COLO668 (cell line): ENCODE measurements at regions not wholly inside any gene's neighbourhood (a gene's known extent, or its start where the extent isn't known, plus 50 kb on each side); places are given as distances from the start of the nearest gene placed in this dataset.
A peak's percentile ranks its signal among the peaks of the same experiment; 100 is the strongest.

ENCODE experiments used
- DNase-seq: peaks from one replicate; lab custom pipeline; 2025; ENCODE audit not compliant: unreplicated experiment; lab: John Stamatoyannopoulos, UW

GRCh38 chr1:56357927-56358690 is 221.3 kb downstream of the PLPP3 start:
- no peak for DNase-seq

DNA sequence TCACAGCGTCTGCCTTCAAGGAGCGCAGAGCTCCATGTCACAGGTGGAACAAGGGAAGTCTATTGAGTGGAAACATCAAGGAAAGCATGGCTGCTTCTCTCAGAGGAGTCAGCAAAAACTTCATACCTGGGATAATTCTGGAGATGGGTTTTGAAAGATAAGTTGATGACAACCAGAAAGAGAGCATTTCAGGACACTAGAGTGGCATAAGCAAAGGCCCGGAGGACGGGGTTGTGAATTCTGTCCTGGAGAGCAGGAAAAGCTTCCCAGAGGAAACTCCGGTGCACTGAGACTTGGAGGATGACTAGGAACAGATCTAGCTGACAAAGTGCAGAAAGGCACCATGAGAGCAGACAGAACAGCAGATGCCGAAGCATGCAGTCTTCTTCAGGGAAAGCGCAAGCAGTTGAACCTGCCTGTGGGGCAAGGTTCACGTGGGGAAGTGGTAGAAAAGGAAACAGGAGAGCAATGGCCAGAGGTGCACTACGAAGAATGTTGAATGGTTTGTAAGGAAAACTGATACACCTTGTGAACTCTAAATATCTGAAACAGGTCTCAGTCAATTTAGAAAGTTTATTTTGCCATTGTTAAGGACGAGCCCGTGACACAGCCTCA is 222.9 kb downstream of the PLPP3 start:
- DNase-seq, result no peak

DNA sequence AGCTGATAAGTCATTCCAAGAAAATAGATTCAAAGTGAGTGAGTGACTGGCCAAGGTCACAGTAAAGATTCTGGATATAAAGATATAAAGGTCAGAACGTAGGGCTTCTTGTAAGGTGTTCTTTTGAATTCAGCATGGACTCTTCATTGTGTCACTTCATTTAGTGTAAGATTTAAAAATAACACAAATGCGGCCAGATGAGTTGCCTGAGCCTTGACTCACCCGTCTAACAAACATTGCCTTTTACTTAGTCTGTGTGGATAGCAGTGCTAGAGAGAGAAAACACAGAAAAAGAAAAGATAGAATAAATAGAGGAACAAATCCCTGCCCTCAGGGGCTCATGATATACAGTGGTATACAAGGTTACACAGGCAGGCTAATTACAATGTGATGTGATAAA is 223.4 kb downstream of the PLPP3 start:
- no peak for DNase-seq

DNA sequence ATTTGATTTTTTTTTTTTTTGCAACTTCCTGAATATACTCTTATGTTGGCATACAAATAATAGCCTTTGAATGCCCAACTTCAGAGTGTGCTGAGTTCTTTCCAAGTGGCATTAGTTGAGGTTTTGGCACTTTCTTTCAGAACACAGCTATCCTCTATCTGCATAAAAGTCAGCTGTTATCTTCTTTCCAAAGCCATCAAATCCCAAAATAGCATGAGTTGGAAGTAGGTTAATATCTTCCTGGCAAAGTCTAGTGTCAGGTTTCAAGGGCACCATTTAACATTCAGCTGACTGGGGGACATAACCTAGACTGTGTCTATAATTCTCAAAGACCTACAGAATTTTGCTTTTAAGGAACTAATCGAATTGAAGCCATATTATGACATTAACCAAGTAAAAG is 223.9 kb downstream of the PLPP3 start:
- DNase-seq, result no peak

DNA sequence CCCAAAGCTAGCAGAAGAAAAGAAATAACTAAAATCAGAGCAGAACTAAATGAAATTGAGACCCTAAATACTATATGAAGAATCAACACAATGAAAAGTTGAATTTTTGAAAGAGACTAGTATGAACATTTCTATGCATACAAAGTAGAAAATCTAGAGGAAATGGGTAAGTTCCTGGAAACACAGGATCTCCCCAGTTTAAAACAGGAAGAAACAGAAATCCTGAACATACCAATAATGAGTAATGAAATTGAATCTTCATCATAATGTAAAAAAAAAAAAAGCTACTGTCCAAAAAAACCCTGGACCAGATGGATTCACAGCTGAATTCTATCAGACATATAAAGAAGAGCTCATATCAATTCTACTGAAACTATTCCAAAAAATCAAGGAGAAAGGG is 233.5 kb downstream of the PLPP3 start:
- DNase-seq, result no peak

DNA sequence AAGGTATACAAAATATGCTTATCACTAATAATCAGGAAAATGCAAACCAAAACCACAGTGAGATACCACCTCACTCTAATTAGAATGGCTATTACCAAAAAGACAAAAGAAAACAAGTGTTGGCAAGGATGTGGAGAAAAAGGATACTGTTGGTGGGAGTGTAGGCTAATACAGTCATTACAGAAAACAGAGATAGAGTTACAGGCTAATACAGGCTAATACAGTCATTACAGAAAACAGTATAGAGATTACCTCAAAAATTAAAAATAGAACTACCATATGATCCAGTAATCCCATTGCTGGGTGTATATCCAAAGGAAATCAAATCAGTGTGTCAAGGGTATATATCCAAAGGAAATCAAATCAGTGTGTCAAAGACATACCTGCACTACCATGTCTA is 238.4 kb downstream of the PLPP3 start:
- DNase-seq, result no peak

DNA sequence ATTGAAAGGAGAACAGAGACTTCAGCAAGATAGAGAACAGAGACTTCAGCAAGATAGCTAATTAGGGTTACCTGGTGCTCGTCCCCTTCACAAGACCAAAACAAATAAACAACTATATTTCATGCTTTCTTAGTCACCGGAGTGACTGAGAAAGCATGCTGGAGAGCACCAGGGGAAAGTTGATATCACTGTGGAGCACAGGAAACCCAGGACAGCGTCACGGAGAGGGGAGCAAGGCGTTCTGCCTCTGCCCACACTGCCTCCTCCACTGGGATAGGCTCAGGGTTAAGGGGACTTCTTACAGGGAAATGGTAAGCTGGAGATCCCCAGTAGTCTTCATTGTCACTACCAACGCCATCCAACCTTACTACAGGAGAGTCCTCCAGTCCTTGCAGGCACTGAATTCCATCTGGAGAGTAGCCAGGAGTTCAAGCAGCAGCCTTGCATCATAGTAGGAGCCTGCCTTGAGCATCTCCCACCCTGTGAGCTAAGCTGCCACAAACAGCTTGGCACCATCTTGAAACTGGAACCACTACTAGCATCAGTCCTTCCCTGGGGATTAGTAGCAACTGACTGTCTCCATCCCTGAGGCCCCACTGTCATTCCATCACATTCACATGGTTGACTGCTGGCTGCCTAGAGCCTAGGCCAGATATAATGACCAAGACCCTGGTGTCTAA is 239.4 kb downstream of the PLPP3 start:
- DNase-seq, result no peak

GRCh38 chr1:56339093-56339492 is 240.3 kb downstream of the PLPP3 start:
- no peak for DNase-seq

- no peak for DNase-seq
Measured at GRCh38 chr1:56336982-56337381, 242.4 kb downstream of the PLPP3 start.

- DNase-seq, result no peak
Measured at GRCh38 chr1:56335394-56335793, 244.0 kb downstream of the PLPP3 start.

GRCh38 chr1:56334047-56334446 is 245.3 kb downstream of the PLPP3 start:
- no peak for DNase-seq

GRCh38 chr1:56333461-56333860 is 245.9 kb downstream of the PLPP3 start:
- no peak for DNase-seq

GRCh38 chr1:56331892-56332567 is 247.3 kb downstream of the PLPP3 start:
- peak; percentile 71 for DNase-seq

DNA sequence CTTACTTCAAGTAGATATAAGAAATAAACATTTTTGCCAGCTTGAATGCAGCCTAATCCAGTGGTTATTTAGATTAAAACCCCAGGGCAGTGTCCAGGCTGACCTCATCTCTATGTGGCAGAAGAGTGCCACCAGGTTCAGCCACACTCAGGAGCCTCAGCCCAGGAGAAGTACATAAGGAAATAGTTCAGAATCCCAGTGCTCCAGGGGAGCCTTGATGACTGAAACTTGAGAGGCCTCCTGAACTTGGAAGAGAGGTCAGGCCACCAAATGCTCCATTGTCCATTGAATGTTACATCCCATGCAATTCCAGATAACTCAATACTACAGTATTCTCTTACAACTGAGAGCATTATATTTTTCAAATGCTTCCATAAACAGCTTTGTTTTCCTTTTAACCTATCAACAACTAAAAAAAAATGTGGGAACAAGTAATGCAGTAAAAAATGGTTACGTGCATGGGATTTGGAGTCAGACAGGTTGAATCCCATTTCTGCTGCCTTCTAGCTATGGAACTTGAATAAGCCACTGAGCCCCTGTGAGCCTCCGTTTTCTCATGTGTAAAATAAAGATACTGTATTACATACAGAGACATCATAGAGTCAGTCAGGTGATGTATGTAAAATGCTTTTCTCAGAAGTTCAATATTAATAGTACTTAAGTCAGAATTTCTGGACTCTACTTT is 248.0 kb downstream of the PLPP3 start:
- peak; percentile 25 for DNase-seq

GRCh38 chr1:56330391-56331026 is 248.9 kb downstream of the PLPP3 start:
- no peak for DNase-seq

DNA sequence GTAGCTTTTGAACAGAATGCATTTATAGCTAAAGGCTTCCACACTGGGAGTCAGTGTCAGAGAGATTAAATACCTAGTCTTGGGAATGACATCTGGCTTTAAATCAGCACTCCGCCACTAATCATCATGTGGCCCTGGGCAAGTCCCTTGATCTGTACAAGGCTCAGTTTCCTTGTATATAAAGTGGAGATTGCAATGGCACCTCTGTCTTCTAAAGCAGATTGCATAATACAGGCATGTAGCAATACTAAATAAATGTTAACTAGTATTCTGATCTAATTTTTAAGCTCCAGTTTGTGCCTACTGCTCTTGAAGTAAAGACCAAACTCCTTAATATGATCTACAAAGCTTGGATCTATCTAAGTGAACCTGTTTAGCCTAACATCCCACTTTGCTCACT is 249.4 kb downstream of the PLPP3 start:
- DNase-seq, result no peak

- no peak for DNase-seq
Measured at GRCh38 chr1:56327195-56327594, 252.2 kb downstream of the PLPP3 start.

GRCh38 chr1:56326056-56326455 is 253.3 kb downstream of the PLPP3 start:
- no peak for DNase-seq

- DNase-seq, result no peak
Measured at GRCh38 chr1:56324504-56324903, 254.9 kb downstream of the PLPP3 start.

DNA sequence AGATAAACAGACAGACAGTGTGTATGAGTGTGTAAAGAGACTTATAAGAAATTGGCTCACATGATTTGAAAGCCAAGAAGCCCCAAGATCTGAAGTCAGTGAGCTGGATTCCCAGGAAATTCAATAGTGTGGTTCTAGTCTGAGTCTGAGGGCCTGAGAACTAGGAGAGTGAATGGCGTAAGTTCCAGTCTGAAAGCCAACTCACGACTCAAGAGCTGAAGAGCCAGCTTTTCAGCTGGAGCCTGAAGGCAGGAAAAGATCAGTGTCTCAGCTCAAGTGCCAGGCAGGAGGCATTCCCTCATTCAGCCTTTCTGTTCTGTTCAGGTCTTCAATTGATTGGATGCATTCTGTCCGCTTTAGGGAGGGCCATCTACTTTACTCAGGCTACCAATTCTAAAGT is 257.2 kb downstream of the PLPP3 start:
- no peak for DNase-seq

- no peak for DNase-seq
Measured at GRCh38 chr1:56321150-56321490, 258.2 kb downstream of the PLPP3 start.
